ENCODE measurements at regions not wholly inside any gene's neighbourhood (a gene's known extent, or its start where the extent isn't known, plus 50 kb on each side); places are given as distances from the start of the nearest gene placed in this dataset.

GRCh38 chr1:110816945-110817344, 56.0 kb upstream of the CD53 start:
- no peak for DNase-seq (ENCODE audit: insufficient read length)
- no peak for FAIRE-seq
- no peak for TF ChIP-seq POLR2AphosphoS5 (IDR thresholded peaks at IDR 0.05; ENCODE audit: low read depth, low read length)
- no peak for TF ChIP-seq POLR2A (IDR thresholded peaks at IDR 0.05; ENCODE audit: low read depth, low read length)
- TF ChIP-seq TAF1 (IDR thresholded peaks at IDR 0.05; ENCODE audit: borderline replicate concordance, low read depth, low read length) = no peak

- FAIRE-seq (no peak), DNase-seq (ENCODE audit: insufficient read length) (no peak)
- TF ChIP-seq TAF1 (IDR thresholded peaks at IDR 0.05; ENCODE audit: borderline replicate concordance, low read depth, low read length) = no peak
- no peak for TF ChIP-seq POLR2AphosphoS5 (IDR thresholded peaks at IDR 0.05; ENCODE audit: low read depth, low read length)
- TF ChIP-seq POLR2A (IDR thresholded peaks at IDR 0.05; ENCODE audit: low read depth, low read length) = no peak
These were observed 61.4 kb upstream of the CD53 start for GRCh38 chr1:110811529-110811928.

GRCh38 chr1:110800079-110800478, 72.9 kb upstream of the CD53 start:
- DNase-seq (ENCODE audit: insufficient read length) = no peak
- peak; percentile 27 for FAIRE-seq
- TF ChIP-seq TAF1 (IDR thresholded peaks at IDR 0.05; ENCODE audit: borderline replicate concordance, low read depth, low read length) = no peak
- TF ChIP-seq POLR2A (IDR thresholded peaks at IDR 0.05; ENCODE audit: low read depth, low read length) = no peak
- TF ChIP-seq POLR2AphosphoS5 (IDR thresholded peaks at IDR 0.05; ENCODE audit: low read depth, low read length) = no peak

DNA sequence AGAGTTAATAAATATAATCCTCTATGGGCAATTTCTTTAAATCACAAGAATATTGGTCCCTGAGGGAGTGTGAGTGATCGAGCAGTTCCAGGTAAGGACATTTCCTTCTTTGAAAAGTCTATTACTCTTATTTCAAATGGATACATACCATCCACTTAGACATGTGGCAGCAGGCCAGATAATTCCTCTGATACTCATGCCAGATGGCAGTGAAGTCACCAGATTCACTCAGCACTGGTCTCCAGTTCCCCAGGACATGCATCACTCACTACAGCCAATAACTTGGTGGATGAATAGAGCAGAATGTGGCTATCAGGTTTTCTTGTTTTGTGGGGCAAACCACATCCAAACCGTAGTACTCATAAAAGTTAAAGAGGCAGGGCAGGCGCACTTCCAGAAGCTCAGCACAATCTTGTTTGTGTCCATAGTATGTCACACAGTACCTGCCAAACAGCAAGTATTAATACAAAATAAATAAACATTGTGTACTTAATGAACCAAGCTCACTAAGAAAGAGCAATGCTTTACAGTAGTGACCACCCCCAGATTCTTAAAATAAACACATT, 74.2 kb upstream of the CD53 start:
- no peak for FAIRE-seq
- no peak for DNase-seq (ENCODE audit: insufficient read length)

DNA sequence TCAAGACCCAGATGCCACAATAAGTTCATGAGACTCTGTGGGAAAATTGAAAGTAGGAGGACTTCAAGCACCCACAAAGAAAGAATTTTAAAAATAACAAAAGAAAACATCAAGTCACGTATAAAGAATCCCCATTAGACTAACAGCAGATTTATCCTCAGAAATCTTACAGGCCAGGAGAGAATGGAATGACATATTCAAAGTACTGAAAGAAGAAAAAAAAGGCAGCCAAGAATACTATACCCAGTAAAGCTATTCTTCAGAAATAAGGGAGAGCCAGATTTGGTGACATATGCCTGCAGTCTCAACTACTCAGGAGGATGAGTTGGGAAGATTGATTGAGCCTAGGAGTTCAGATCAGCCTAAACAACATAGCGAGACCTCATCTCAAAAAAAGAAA, 84.3 kb upstream of the CD53 start:
- no peak for FAIRE-seq
- TF ChIP-seq POLR2A (IDR thresholded peaks at IDR 0.05; ENCODE audit: low read depth, low read length) = no peak
- TF ChIP-seq POLR2AphosphoS5 (IDR thresholded peaks at IDR 0.05; ENCODE audit: low read depth, low read length) = no peak
- no peak for TF ChIP-seq TAF1 (IDR thresholded peaks at IDR 0.05; ENCODE audit: borderline replicate concordance, low read depth, low read length)
- DNase-seq (ENCODE audit: insufficient read length) = no peak

More for the DNA sequence above, 74.2 kb upstream of the CD53 start:
- no peak for TF ChIP-seq TAF1 (IDR thresholded peaks at IDR 0.05; ENCODE audit: borderline replicate concordance, low read depth, low read length)
- TF ChIP-seq POLR2A (IDR thresholded peaks at IDR 0.05; ENCODE audit: low read depth, low read length) = no peak
- TF ChIP-seq POLR2AphosphoS5 (IDR thresholded peaks at IDR 0.05; ENCODE audit: low read depth, low read length) = no peak

DNA sequence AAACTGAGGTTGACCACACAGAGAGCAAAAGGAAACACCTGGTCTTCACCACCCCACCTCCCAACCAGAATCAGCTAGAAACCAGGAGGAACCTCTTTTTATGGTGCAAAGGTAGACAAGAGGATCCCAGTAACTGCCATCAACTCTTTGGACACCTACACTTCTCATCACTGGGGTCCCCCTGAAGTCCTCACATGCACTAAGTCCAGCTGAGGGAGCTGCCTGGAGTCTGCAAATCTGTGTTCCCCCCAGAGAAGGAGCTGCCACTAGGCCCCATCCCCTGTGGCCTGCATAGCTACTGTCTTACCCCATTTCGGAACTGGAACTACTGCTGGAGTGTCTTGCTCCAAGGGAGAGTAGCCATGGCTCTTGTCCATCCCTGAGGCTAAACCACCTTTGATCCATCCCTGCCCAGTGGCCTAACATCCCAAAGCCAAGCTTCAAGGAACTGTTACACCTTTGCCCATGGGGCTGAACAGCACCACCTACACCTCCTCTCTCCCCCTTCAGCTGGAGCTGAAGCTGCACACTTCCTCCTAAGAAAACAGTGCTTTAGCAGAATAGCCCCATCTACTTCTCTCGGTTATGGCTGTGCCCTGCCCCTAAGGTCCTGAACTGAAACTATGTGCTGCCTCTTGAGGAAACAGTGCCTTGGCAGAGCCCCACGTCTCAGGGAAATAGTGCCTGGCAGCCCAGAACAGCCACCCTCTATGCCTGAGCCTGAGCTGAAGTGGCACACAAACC, 85.4 kb upstream of the CD53 start:
- peak; percentile 56; the same call in 1 of the 2 replicates for TF ChIP-seq POLR2AphosphoS5 (IDR thresholded peaks at IDR 0.05; ENCODE audit: low read depth, low read length)
- no peak for TF ChIP-seq TAF1 (IDR thresholded peaks at IDR 0.05; ENCODE audit: borderline replicate concordance, low read depth, low read length)
- TF ChIP-seq POLR2A (IDR thresholded peaks at IDR 0.05; ENCODE audit: low read depth, low read length) = no peak
- FAIRE-seq = peak; percentile 97
- DNase-seq (ENCODE audit: insufficient read length) = no peak

- no peak for TF ChIP-seq POLR2A (IDR thresholded peaks at IDR 0.05; ENCODE audit: low read depth, low read length)
- TF ChIP-seq TAF1 (IDR thresholded peaks at IDR 0.05; ENCODE audit: borderline replicate concordance, low read depth, low read length) = no peak
- no peak for TF ChIP-seq POLR2AphosphoS5 (IDR thresholded peaks at IDR 0.05; ENCODE audit: low read depth, low read length)
- DNase-seq (ENCODE audit: insufficient read length) (no peak), FAIRE-seq (no peak)
These were observed 86.1 kb upstream of the CD53 start for GRCh38 chr1:110786802-110787327.

DNA sequence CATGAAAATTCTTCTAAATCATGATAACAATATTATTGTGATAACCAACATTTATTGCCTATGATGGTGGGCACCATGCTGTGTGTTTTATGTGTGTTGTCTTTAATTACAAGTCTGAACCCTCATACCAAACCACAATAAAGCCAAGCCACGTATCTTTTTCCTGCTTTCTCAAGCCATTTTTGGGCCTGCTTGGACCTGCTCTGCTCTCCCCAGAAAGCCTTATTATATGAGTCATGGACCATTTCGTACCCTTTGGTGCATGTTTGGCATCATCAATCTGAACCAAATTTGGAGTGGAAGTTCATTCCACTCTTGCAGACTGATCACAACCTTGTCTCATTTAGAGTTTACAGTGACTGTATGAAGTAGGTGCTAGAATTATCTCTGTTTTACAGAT, 87.3 kb upstream of the CD53 start:
- DNase-seq (ENCODE audit: insufficient read length) = no peak
- peak; percentile 56 for FAIRE-seq
- TF ChIP-seq POLR2A (IDR thresholded peaks at IDR 0.05; ENCODE audit: low read depth, low read length) (no peak), POLR2AphosphoS5 (IDR thresholded peaks at IDR 0.05; ENCODE audit: low read depth, low read length) (no peak), TAF1 (IDR thresholded peaks at IDR 0.05; ENCODE audit: borderline replicate concordance, low read depth, low read length) (no peak)

GRCh38 chr1:110785055-110785454, 87.9 kb upstream of the CD53 start:
- no peak for FAIRE-seq
- no peak for TF ChIP-seq TAF1 (IDR thresholded peaks at IDR 0.05; ENCODE audit: borderline replicate concordance, low read depth, low read length)
- TF ChIP-seq POLR2AphosphoS5 (IDR thresholded peaks at IDR 0.05; ENCODE audit: low read depth, low read length) = no peak
- no peak for TF ChIP-seq POLR2A (IDR thresholded peaks at IDR 0.05; ENCODE audit: low read depth, low read length)

GRCh38 chr1:110783292-110783918, 89.5 kb upstream of the CD53 start:
- DNase-seq (ENCODE audit: insufficient read length) (no peak), FAIRE-seq (peak; percentile 92)
- TF ChIP-seq TAF1 (IDR thresholded peaks at IDR 0.05; ENCODE audit: borderline replicate concordance, low read depth, low read length) (no peak), POLR2AphosphoS5 (IDR thresholded peaks at IDR 0.05; ENCODE audit: low read depth, low read length) (no peak), POLR2A (IDR thresholded peaks at IDR 0.05; ENCODE audit: low read depth, low read length) (no peak)

More at GRCh38 chr1:110785055-110785454, 87.9 kb upstream of the CD53 start:
- DNase-seq (ENCODE audit: insufficient read length) = no peak

DNA sequence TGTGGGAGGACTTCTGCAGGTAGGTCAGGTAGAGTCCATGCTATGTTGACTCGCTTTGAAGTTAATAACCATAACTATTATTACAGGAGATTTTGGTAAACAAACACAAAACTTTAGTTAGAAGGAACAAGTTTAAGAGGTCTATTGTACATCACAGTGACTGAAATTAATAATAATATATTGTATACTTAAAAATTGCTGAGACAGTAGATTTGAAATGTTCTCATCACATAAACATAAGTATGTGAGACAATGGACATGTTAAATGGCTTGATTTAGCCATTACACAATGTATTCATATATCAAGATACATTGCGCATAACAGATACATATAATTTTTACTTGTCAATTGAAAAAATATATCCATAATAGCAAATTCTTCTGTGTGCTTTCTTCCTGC, 91.4 kb upstream of the CD53 start:
- DNase-seq (ENCODE audit: insufficient read length) = no peak
- TF ChIP-seq TAF1 (IDR thresholded peaks at IDR 0.05; ENCODE audit: borderline replicate concordance, low read depth, low read length) (no peak), POLR2A (IDR thresholded peaks at IDR 0.05; ENCODE audit: low read depth, low read length) (no peak), POLR2AphosphoS5 (IDR thresholded peaks at IDR 0.05; ENCODE audit: low read depth, low read length) (no peak)
- FAIRE-seq = no peak
